ENCODE measurements at regions not wholly inside any gene's neighbourhood (a gene's known extent, or its start where the extent isn't known, plus 50 kb on each side); places are given as distances from the start of the nearest gene placed in this dataset.

- no peak for TF ChIP-seq POLR2AphosphoS5 (IDR thresholded peaks at IDR 0.05)
- no peak for TF ChIP-seq POLR2A (IDR thresholded peaks at IDR 0.05)
- TF ChIP-seq CTCF (IDR thresholded peaks at IDR 0.05): no peak
Measured at GRCh38 chr13:103695320-103695719, 629.1 kb upstream of the SLC10A2 start.

Measured in breast epithelium (tissue), 3 donors.